ENCODE measurements at regions not wholly inside any gene's neighbourhood (a gene's known extent, or its start where the extent isn't known, plus 50 kb on each side); places are given as distances from the start of the nearest gene placed in this dataset.

DNA sequence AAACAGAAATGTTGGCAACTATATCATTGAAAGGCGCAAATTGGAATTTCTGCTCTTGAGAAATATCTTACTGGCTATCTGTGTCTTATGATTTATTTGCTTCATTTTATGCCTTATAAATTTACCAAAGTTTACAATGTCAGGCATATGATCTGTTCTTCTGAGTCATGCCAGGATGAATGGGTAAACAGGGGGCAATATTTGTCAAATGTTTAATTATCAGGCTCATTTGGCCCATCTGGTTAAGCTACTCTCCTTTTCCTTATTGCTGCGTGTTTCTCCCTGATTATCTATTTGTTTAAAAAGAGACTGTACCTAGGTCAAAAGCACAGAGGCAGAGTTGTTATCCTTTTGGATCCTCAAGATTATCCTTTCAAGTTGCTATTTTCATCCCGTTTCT, 903.8 kb upstream of the PCDH10 start:
- TF ChIP-seq, protein P1, sequence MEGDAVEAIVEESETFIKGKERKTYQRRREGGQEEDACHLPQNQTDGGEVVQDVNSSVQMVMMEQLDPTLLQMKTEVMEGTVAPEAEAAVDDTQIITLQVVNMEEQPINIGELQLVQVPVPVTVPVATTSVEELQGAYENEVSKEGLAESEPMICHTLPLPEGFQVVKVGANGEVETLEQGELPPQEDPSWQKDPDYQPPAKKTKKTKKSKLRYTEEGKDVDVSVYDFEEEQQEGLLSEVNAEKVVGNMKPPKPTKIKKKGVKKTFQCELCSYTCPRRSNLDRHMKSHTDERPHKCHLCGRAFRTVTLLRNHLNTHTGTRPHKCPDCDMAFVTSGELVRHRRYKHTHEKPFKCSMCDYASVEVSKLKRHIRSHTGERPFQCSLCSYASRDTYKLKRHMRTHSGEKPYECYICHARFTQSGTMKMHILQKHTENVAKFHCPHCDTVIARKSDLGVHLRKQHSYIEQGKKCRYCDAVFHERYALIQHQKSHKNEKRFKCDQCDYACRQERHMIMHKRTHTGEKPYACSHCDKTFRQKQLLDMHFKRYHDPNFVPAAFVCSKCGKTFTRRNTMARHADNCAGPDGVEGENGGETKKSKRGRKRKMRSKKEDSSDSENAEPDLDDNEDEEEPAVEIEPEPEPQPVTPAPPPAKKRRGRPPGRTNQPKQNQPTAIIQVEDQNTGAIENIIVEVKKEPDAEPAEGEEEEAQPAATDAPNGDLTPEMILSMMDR (optimal IDR thresholded peaks at IDR 0.05 in 1 of 3, IDR thresholded peaks at IDR 0.05 in 1 of 3, conservative IDR thresholded peaks at IDR 0.05 in 1 of 3; ENCODE audit: extremely low read depth in 1 of 3, insufficient read depth in 2 of 3, low read length in 3 of 3), result no peak
- TF ChIP-seq EZH2 (IDR thresholded peaks at IDR 0.05; ENCODE audit: low read length), result no peak
